ENCODE measurements at regions not wholly inside any gene's neighbourhood (a gene's known extent, or its start where the extent isn't known, plus 50 kb on each side); places are given as distances from the start of the nearest gene placed in this dataset.
"Not testable (repeated sequence)": the region's sequence is repeated elsewhere in the genome, so short reads cannot be mapped to it uniquely, and the experiment has no call there.

DNA sequence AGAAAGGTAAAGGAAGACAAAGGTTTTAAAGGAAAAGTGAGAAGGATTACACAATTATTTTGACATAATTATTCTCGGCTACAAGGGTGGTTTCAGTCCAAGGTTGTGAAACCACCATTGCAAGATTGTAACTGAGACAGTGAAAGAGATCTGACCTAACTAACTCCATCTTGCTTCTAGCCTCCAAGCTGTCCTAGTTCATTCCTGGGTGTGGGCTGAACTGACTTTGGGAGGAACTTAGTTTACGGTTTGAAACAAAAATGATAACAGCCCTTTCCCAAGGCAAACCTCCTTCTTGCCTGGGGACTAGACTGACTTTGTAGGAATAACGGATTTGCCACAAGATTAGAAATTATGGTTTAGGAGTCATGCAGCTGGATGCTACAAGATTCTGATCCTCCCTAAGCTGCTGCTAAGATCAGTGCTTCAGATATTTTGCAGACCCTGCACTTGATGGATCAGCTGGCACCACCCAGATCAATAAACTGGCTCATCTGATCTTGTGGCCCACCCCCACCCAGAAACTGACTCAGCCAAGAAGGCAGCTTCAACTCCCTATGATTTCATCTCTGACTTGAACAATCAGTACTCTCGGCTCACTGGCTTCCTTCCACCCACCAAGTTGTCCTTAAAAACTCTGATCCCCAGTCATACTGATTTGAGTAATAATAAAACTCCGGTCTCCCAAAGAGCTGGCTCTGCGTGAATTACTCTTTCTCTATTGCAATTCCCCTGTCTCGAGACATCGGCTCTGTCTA, 57.7 kb upstream of the AADACL2 start:
- DNase-seq (ENCODE audit: low read depth): no peak

- DNase-seq (ENCODE audit: low read depth): no peak
Observed at GRCh38 chr3:151673974-151674373, 59.8 kb upstream of the AADACL2 start.

DNA sequence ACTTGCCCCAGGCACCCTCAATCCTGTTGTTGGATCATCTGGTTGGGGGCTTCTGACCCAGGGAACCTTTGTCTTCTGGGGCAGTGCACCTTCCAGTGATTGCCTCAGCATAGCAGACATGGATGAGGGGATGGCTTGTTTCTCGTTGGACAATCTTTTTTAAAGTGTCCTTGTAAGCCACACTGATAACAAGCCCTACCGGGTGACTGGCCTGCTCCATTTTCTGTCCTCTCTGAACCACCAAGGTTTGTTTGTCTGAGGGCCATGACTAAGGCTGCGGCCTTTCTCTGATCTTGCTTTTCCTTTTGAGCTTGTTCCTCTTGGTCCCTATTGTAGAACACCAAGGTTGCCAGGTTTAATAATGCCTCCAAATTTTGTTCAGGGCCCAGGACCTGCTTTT, 66.0 kb upstream of the AADACL2 start:
- DNase-seq (ENCODE audit: low read depth): not testable (repeated sequence)

GRCh38 chr3:151660885-151661284, 72.8 kb upstream of the AADACL2 start:
- no peak for DNase-seq (ENCODE audit: low read depth)

DNA sequence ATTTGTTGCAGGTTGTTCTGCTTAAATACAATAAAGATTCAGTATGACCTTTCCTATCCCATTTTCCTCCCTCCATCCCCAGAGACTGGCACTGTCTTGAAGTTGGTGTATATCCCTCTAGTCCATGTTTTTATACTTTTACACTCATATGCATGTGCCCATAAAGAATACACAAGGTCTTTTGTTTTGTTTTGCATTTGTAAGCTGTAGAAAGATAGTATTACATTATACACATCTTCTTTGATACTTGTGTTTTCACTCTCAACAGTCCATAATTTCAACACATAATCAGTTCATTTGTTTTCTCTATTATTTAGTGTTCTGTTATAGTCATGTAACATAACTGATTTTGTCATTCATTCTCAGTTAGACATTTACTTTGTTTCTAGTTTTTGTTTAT, 88.7 kb upstream of the AADACL2 start:
- no peak for DNase-seq (ENCODE audit: low read depth)

GRCh38 chr3:151644020-151644620, 89.6 kb upstream of the AADACL2 start:
- no peak for DNase-seq (ENCODE audit: low read depth)

DNA sequence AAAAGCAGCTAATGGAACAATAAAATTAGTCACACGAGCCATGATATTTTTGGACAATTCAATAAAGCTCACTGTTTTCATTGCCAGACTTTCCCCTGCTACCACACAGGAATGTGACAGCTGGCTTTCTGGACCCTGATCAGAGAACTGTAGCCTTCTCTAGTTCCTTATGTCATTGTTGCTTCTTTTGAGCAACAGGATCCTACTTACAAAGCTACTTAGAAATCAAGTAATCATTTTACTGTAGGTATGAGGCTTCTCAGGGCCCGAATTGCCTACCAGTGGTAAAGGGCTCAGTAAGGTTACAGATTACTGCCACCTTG, 94.3 kb upstream of the AADACL2 start:
- no peak for DNase-seq (ENCODE audit: low read depth)

- no peak for DNase-seq (ENCODE audit: low read depth)
Observed at GRCh38 chr3:151638555-151639417, 94.9 kb upstream of the AADACL2 start.

GRCh38 chr3:151635905-151636304, 97.8 kb upstream of the AADACL2 start:
- DNase-seq (ENCODE audit: low read depth): no peak

DNA sequence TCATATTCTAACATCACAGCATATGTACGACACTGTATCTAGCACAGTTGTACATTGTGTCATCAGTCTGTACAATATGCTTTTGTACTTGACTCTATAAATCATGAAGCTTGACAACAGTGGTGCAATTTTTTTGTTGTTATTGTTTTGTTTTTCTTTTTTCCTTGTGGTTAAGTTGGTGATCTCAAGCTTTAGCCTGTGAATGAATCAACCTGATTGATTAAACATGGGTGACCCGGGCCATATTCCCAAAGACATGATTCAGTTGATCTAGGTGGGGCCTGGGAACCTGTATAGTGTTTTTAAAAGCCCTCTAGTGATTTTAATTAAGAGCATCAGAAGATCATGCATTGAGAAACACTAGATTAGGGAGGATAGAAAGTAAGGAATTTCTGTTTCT, 101.8 kb upstream of the AADACL2 start:
- DNase-seq (ENCODE audit: low read depth): no peak

DNA sequence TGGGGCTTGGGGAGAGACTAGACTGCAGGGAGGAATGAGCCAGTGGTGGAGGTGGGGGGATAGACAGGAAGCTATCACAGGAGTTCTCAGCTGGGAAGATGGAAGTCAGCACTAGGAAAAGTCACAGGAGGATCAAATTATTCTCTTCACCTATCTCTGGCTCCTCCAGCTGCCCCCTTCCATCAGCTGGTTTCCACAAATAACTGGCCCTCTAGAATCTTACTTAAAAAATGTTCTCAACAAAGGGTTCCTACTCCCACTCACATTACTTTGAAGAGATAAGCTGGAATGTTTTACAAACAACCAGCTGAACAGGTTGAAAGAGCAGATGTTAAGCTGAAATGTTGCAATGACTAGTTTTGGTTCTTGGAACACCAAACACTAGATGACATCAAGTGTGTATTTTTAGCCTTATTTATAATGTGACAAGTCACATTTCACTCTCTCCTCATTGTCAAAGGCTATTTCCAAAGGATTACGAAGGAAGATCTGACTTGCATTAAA, 102.7 kb upstream of the AADACL2 start:
- no peak for DNase-seq (ENCODE audit: low read depth)

DNA sequence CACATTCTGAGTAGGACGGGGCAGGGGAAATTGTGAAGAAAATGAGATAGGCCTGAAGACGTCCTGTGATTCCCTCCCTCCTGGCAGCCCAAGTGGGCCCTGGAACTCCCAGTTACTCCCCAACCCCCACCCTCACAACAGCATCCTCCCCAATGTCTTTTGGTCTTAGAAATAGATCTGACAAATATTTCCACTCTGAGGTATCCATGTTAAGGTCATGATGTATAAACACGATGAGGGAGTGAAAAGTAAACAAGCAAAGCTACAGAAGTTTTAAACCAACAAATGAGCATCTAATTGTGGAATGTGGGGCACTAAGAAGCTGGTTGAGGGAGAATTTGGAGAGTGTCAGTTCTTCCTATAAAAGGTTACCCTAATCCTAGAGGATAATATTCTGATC, 103.7 kb upstream of the AADACL2 start:
- DNase-seq (ENCODE audit: low read depth): no peak

DNA sequence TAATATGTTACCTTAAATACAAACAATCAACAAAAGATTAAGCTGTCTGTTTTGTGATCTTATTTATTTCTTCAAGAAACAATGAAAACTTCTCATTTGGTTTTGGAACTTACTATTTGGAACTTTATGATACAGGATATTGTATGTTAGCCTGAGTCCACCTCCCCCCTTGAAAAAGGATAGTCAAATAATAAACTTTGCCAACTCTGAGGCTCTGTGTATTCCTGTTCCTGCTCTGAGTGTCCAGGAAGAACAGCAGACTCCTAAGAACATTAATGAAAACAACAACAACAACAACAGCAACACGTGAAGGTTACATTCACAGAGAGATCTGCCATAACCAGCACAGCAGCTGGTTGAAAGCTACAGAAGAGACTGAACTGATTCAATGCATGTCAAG, 108.1 kb upstream of the AADACL2 start:
- no peak for DNase-seq (ENCODE audit: low read depth)

- DNase-seq (ENCODE audit: low read depth): no peak
Observed at GRCh38 chr3:151625086-151625485, 108.6 kb upstream of the AADACL2 start.

DNA sequence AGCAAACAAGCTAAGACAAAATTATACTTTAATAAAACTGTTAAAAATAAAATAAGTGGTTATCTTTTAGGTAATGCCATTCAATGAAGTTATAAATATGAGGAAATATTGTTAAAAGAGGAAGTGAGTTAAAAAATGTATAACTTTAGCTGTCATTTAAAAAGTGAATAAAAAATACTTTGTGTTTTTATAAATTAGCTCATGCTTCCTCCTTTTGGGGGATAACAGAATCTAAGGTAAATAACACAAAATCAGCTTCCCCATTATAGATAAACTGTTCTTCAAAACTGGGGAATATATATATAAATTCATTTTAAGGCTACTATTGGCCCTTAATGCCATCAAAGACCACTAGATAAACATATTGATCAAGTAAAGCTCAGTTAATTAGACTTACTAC, 113.7 kb upstream of the AADACL2 start:
- no peak for DNase-seq (ENCODE audit: low read depth)

DNA sequence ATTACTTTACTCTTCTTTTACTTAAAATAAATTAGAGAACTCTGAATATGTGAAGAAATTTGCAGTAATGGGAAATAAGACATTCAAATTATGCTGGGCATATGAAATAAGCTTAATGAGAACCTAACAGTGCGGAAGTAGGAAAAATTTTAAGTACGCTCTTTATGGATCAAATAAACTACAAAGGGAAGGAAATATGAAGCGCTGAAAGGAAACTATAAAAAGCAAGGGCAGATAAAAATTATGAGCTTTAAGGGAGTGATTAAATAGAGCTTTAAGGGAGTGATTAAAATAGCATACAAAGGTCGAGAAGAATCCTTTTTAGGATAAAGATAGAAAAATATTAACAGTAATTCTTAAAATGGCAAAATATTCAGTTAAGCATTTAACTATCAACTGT, 118.3 kb upstream of the AADACL2 start:
- no peak for DNase-seq (ENCODE audit: low read depth)

GRCh38 chr3:151612115-151612514, 121.6 kb upstream of the AADACL2 start:
- no peak for DNase-seq (ENCODE audit: low read depth)

DNA sequence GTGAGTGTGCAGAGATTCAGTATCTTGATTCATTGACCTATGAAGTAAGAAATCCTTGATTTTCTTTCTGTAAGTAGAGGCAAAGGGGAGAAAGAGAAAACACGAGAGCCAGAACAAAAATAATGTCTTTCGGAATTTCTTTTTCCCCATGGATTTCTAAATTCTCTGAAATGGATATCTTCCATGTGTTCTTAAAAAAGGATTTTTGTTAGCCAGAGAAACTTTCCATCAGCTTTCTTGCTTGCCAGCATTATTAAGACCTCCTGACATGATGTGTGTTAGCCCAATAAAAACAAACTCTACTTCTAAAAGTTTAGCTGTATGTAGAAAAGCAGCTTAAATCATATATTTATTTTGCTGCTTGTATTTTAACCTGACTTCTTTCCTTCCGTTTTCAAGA, 122.3 kb upstream of the AADACL2 start:
- DNase-seq (ENCODE audit: low read depth): no peak

DNA sequence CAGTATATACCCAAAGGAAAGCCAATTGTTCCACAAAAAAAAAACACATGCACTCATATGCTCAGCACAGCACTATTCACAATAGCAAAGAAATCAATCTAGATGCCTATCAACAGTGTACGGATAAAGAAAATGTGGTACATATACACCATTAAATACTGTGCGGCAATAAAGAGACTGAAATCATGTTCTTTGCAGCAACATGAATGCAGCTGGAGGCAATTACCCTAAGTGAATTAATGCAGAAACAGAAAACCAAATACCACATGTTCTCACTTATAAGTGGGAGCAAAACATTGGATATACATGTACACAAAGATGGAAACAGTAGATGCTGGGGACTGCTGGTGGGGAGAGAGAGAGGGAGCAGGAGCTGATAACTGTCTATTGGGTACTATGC, 124.2 kb upstream of the AADACL2 start:
- no peak for DNase-seq (ENCODE audit: low read depth)

DNA sequence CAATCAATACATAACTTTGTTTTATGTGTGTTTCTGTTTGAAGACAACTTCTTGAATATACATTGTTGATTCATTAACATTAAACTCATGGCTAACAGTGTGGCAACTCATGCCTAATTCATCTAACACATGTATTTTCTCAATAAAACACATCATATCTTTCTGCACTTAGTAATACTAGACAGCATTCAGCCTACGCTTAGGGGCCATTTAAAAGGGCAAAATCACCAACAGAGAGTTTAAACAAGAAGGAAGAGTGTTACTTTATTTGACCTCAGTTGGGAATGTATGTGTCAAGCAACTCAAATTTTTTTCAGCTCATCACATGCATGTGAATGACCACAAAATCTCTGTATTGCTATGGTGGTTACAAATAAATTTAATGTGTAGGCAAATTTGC, 128.8 kb upstream of the AADACL2 start:
- no peak for DNase-seq (ENCODE audit: low read depth)

GRCh38 chr3:151600783-151601182, 132.9 kb upstream of the AADACL2 start:
- DNase-seq (ENCODE audit: low read depth): no peak

GRCh38 chr3:151599103-151599672, 134.5 kb upstream of the AADACL2 start:
- no peak for DNase-seq (ENCODE audit: low read depth)

DNA sequence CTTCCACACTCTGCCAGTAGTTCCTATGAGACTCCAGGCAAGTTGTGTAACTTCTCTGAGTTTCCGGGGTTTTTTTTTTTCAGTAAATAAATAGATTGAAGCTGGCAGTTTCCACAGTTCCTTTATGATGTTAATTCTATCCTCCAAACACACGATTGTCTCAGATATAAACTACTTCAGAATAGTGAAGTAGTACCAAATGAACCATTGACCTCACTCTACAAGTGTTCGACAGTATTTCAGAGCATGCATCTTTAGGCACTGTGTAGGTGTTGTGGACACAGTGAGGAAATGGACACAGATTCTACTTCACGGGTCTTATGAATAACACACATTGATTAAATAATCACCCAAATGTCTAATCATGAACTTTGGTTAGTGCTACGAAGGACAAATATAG, 136.1 kb upstream of the IGSF10 start:
- DNase-seq (ENCODE audit: low read depth): no peak
